SK-N-SH (cell line): ENCODE measurements at regions not wholly inside any gene's neighbourhood (a gene's known extent, or its start where the extent isn't known, plus 50 kb on each side); places are given as distances from the start of the nearest gene placed in this dataset.

ENCODE experiments used
- CTCF ChIA-PET: fragments of 300-600, 350-600 bp; formaldehyde crosslinking; extraction: SDS; loops from one replicate; lab custom pipeline; 2021; lab: Yijun Ruan, JAX
- POLR2A ChIA-PET: fragments of 350-600 bp; sonication (Branson Sonifier 250); formaldehyde crosslinking; extraction: SDS; loops from one replicate; lab custom pipeline; 2020; ENCODE audit warnings: antibody characterized with exemption, inconsistent platforms; lab: Yijun Ruan, JAX
- DNase-seq: peaks from one replicate; pipeline ENCODE4 v3.0.0; 2012
- H2AFZ ChIP-seq: fragments of 200-600 bp; sonication (generic); 2 replicates; pipeline ENCODE4 v1.8.1; 2016; ENCODE audit warnings: antibody characterized with exemption, mild to moderate bottlenecking, low read depth
- H3F3A ChIP-seq: fragments of 200-600 bp; sonication (generic); replicated peaks from 2 replicates; pipeline ENCODE3; 2016; ENCODE audit warnings: antibody characterized with exemption, mild to moderate bottlenecking; ENCODE audit not compliant: insufficient read depth
- H3K27ac ChIP-seq, 2 experiments: fragments of 200-500 bp in 1 of 2; fragments of 200-600 bp in 1 of 2; sonication (Bioruptor generic) in 1 of 2; sonication (generic), shearing (Covaris generic) in 1 of 2; 2 replicates each; pipeline versions ENCODE4 v1.5.1 to v1.6.1; 2014 to 2016; ENCODE audit warnings: low read depth in 2 of 2, inconsistent platforms in 1 of 2, low read length in 1 of 2, mild to moderate bottlenecking in 1 of 2, mixed read lengths in 1 of 2
- H3K27me3 ChIP-seq: fragments of 200-600 bp; sonication (generic), shearing (Covaris generic); 2 replicates; pipeline ENCODE4 v1.6.1; 2016; ENCODE audit warnings: mixed run types; ENCODE audit not compliant: insufficient read depth
- H3K36me3 ChIP-seq, 2 experiments: fragments of 200-500 bp in 1 of 2; fragments of 200-600 bp in 1 of 2; sonication (Bioruptor generic) in 1 of 2; sonication (generic) in 1 of 2; replicated peaks in 1 of 2; 2 replicates each; pipeline versions ENCODE3 to v1.5.1; 2014 to 2016; ENCODE audit warnings: low read length in 1 of 2, mild to moderate bottlenecking in 1 of 2; ENCODE audit not compliant: insufficient read depth in 2 of 2, control insufficient read depth in 1 of 2
- H3K4me1 ChIP-seq, 2 experiments: fragments of 200-500 bp in 1 of 2; fragments of 200-600 bp in 1 of 2; sonication (Bioruptor generic) in 1 of 2; sonication (generic), shearing (Covaris generic) in 1 of 2; 2 replicates each; pipeline versions ENCODE4 v1.5.1 to v1.6.1; 2014 to 2016; ENCODE audit warnings: low read depth in 1 of 2, low read length in 1 of 2, mixed run types in 1 of 2; ENCODE audit not compliant: insufficient read depth in 2 of 2, control insufficient read depth in 1 of 2
- H3K4me2 ChIP-seq: fragments of 200-600 bp; sonication (generic), shearing (Covaris generic); 2 replicates; pipeline ENCODE4 v1.6.1; 2017; ENCODE audit warnings: mixed run types
- H3K4me3 ChIP-seq, 2 experiments: fragments of 200-500 bp in 1 of 2; fragments of 200-600 bp in 1 of 2; sonication (Bioruptor generic) in 1 of 2; sonication (generic), shearing (Covaris generic) in 1 of 2; 2 replicates each; pipeline versions ENCODE4 v1.5.1 to v1.8.1; 2014 to 2016; ENCODE audit warnings: low read depth in 2 of 2, inconsistent platforms in 1 of 2, low read length in 1 of 2, mild to moderate bottlenecking in 1 of 2, mixed read lengths in 1 of 2, moderate library complexity in 1 of 2
- H3K79me2 ChIP-seq: fragments of 200-600 bp; sonication (generic); 2 replicates; pipeline ENCODE4 v1.8.1; 2017; ENCODE audit warnings: mild to moderate bottlenecking; ENCODE audit not compliant: insufficient read depth
- H3K9ac ChIP-seq: fragments of 200-600 bp; sonication (generic); 2 replicates; pipeline ENCODE4 v1.6.1; 2017; ENCODE audit warnings: mixed run types
- H3K9me2 ChIP-seq: fragments of 200-600 bp; sonication (generic); 2 replicates; pipeline ENCODE4 v1.6.1; 2017; ENCODE audit warnings: mixed run types
- H3K9me3 ChIP-seq: fragments of 200-600 bp; sonication (generic); 2 replicates; pipeline ENCODE4 v1.6.1; 2017; ENCODE audit warnings: mixed run types, mild to moderate bottlenecking, moderate library complexity
- H4K20me1 ChIP-seq: fragments of 200-600 bp; sonication (generic); 2 replicates; pipeline ENCODE4 v1.6.1; 2017; ENCODE audit warnings: mild to moderate bottlenecking, mixed run types; ENCODE audit not compliant: insufficient read depth
- CTCF ChIP-seq: fragments of 200-600 bp; sonication (generic); IDR thresholded peaks from 2 replicates; pipeline ENCODE4 v1.6.1; 2017; ENCODE audit warnings: antibody characterized with exemption, mild to moderate bottlenecking, moderate library complexity
- ELF1 ChIP-seq: IDR thresholded peaks from 2 replicates; pipeline ENCODE4 v1.4.0; 2012
- EP300 ChIP-seq, 2 experiments: IDR thresholded peaks; 2 replicates each; pipeline versions ENCODE4 v1.4.0 to v1.6.1; 2012; ENCODE audit warnings: borderline replicate concordance in 1 of 2, low read depth in 1 of 2, low read length in 1 of 2
- FOSL2 ChIP-seq: IDR thresholded peaks from 2 replicates; pipeline ENCODE4 v1.4.0; 2012; ENCODE audit warnings: low read depth, mild to moderate bottlenecking, moderate library complexity, borderline replicate concordance
- FOXJ3 ChIP-seq: sonication (generic); formaldehyde crosslinking; IDR thresholded peaks from 2 replicates; pipeline ENCODE4 v1.5.1; 2020; ENCODE audit warnings: mild to moderate bottlenecking, missing genetic modification reagents
- FOXM1 ChIP-seq: IDR thresholded peaks from 2 replicates; pipeline ENCODE4 v1.4.0; 2012; ENCODE audit warnings: low read depth, mild to moderate bottlenecking
- GABPA ChIP-seq: IDR thresholded peaks from 2 replicates; pipeline ENCODE4 v1.4.0; 2012; ENCODE audit warnings: low read depth, mild to moderate bottlenecking
- GATA2 ChIP-seq: sonication (generic); formaldehyde crosslinking; IDR thresholded peaks from 2 replicates; pipeline ENCODE4 v1.5.0; 2020; ENCODE audit warnings: mild to moderate bottlenecking, missing genetic modification reagents
- JUND ChIP-seq: IDR thresholded peaks from 2 replicates; pipeline ENCODE4 v1.4.0; 2012
- NFIC ChIP-seq: IDR thresholded peaks from 2 replicates; pipeline ENCODE4 v1.4.0; 2012; ENCODE audit warnings: borderline replicate concordance
- PBX3 ChIP-seq: IDR thresholded peaks from 2 replicates; pipeline ENCODE4; 2012
- POLR2AphosphoS5 ChIP-seq: IDR thresholded peaks from 2 replicates; pipeline ENCODE4 v1.6.1; 2012; ENCODE audit warnings: low read depth, low read length
- RAD21 ChIP-seq: IDR thresholded peaks from 2 replicates; pipeline ENCODE4 v1.6.1; 2012; ENCODE audit warnings: mild to moderate bottlenecking, low read length
- RCOR1 ChIP-seq: fragments of 150-350 bp; IDR thresholded peaks from 2 replicates; pipeline ENCODE4 v1.6.1; 2017; ENCODE audit warnings: antibody characterized with exemption, low read length
- REST ChIP-seq: IDR thresholded peaks from 2 replicates; pipeline ENCODE4 v1.6.1; 2012; ENCODE audit warnings: mild to moderate bottlenecking, low read depth, low read length, moderate library complexity
- RXRA ChIP-seq: IDR thresholded peaks from 2 replicates; pipeline ENCODE4 v1.4.0; 2012; ENCODE audit warnings: low read depth, mild to moderate bottlenecking, borderline replicate concordance
- SMC3 ChIP-seq: IDR thresholded peaks from 2 replicates; pipeline ENCODE4 v1.6.1; 2012; ENCODE audit warnings: low read depth, low read length, improper control_type of control experiment
- TEAD4 ChIP-seq: IDR thresholded peaks from 2 replicates; pipeline ENCODE4 v1.4.0; 2012; ENCODE audit warnings: mild to moderate bottlenecking, borderline replicate concordance; ENCODE audit not compliant: insufficient read depth
- USF2 ChIP-seq: fragments of 150-350 bp; IDR thresholded peaks from 2 replicates; pipeline ENCODE4 v1.6.1; 2017; ENCODE audit warnings: antibody characterized with exemption, low read length, low read depth, borderline replicate concordance
- WGBS: methylation state at CpG from one replicate; pipeline ENCODE4 v1.1.6; 2017; ENCODE audit warnings: low lambda C conversion rate; 5-methylcytosine and 5-hydroxymethylcytosine counted together

GRCh38 chr12:25808604-25809003 is 149.9 kb upstream of the RASSF8 start:
- Histone ChIP-seq H3K27me3 (no peaks in the 10 kb centered on the region), H4K20me1 (no peaks in the 10 kb centered on the region), H3K4me3 (no peak overlapping the region), H3K27ac (no peak overlapping the region), H3K9me3 (0 out of 2 replicates have a peak, but pooled peaks cover 4% of the 10 kb centered on the region), H3K9ac (no peak overlapping the region), H3K4me2 (no peak overlapping the region), H3K36me3 (no peaks in the 10 kb centered on the region), H3K4me1 (no peaks in the 10 kb centered on the region; a peak in 1 of 4 replicates), H2AFZ (no peak overlapping the region), H3K9me2 (no peaks in the 10 kb centered on the region), H3F3A (no peaks in the 10 kb centered on the region), H3K79me2 (no peaks in the 10 kb centered on the region)
- POLR2A ChIA-PET: no interaction called here
- CTCF ChIA-PET: no interaction called here
- DNase-seq: no peak
- TF ChIP-seq ELF1: no peak
- no peak for TF ChIP-seq REST
- no peak for TF ChIP-seq RXRA
- no peak for TF ChIP-seq RCOR1
- TF ChIP-seq FOXM1: no peak

- no peak overlapping the region for H3K27ac ChIP-seq
- ChIA-PET POLR2A (no interaction called here), CTCF (no interaction called here)
- no peaks in the 10 kb centered on the region; a peak in 1 of 4 replicates for H3K4me1 ChIP-seq
- no peaks in the 10 kb centered on the region for H3F3A ChIP-seq
- no peaks in the 10 kb centered on the region for H4K20me1 ChIP-seq
- H3K9me3 ChIP-seq: 0 out of 2 replicates have a peak, but pooled peaks cover 4% of the 10 kb centered on the region
- no peaks in the 10 kb centered on the region for H3K36me3 ChIP-seq
- H3K79me2 ChIP-seq: no peaks in the 10 kb centered on the region
- no peak overlapping the region for H3K4me2 ChIP-seq
- 96% methylated on average over 1 of the region's 1 CpG for WGBS
- no peaks in the 10 kb centered on the region for H3K27me3 ChIP-seq
- no peak overlapping the region for H2AFZ ChIP-seq
- H3K4me3 ChIP-seq: no peak overlapping the region
- DNase-seq: no peak
- H3K9ac ChIP-seq: no peak overlapping the region
- no peaks in the 10 kb centered on the region for H3K9me2 ChIP-seq
- TF ChIP-seq SMC3 (no peak), GATA2 (no peak), FOSL2 (no peak), FOXJ3 (CRISPR knock-in tag) (no peak), TEAD4 (no peak), EP300 (IDR thresholded peaks at IDR 0.05; ENCODE audit: borderline replicate concordance in 1 of 2, low read depth in 1 of 2, low read length in 1 of 2) (no peak), POLR2AphosphoS5 (no peak), JUND (no peak), NFIC (no peak), REST (no peak), USF2 (no peak), CTCF (no peak), PBX3 (no peak), GABPA (no peak), RAD21 (no peak)
Observed at GRCh38 chr12:25810683-25811082, 147.8 kb upstream of the RASSF8 start.
